GM19351 (cell line): ENCODE measurements at regions not wholly inside any gene's neighbourhood (a gene's known extent, or its start where the extent isn't known, plus 50 kb on each side); places are given as distances from the start of the nearest gene placed in this dataset.

Experiments
- ATAC-seq: cut with Tn5 transposase; IDR thresholded peaks from one replicate; pipeline ENCODE4 v1.9.1; 2021; ENCODE audit warnings: mild to moderate bottlenecking, moderate library complexity; ENCODE audit not compliant: unreplicated experiment

DNA sequence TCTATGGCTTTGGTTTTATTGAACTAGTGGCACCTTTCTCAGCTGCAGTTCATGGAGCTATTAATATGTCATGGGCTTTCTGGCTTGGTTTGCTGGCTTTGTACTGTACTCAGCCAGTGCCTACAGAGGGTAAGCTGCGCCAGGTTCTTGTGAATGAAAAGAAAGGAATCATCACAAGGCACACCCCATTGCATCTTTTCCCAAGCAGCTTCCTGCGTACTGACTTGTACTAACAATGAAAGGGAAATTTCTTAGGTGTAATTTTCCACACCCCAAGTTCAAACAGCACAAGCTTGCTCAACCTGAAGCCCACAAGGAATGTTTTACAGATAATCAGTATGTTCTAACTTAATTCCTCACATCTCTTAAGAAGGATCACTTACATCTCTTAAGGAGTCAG lies 78.0 kb upstream of the TNFSF18 start:
- no peak for ATAC-seq

- no peak for ATAC-seq
Observed at GRCh38 chr1:173127369-173128307, 76.9 kb upstream of the TNFSF18 start.

DNA sequence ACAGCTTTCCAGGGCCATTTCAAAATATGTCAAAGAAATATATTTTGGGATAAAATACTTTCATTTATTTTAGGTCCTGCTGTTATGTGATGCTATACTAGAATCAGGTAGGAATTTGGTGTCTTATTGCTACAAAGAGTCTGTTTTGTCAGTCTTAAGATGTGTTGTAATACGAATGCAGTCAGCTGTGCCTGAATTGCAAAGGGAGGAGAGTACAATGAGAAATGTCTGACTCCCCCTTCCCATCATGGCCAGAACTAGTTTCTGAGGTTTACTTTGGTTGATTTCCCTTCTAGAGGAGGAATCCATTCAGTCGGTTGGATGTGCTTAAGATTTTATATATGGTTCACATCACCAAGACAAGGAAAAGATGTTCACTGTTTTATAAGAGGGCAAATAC lies 75.7 kb upstream of the TNFSF18 start:
- no peak for ATAC-seq

GRCh38 chr1:173122958-173123852 lies 72.5 kb upstream of the TNFSF18 start:
- peak; percentile 74 for ATAC-seq

- ATAC-seq = no peak
Observed at GRCh38 chr1:173122344-173122935, 71.7 kb upstream of the TNFSF18 start.

DNA sequence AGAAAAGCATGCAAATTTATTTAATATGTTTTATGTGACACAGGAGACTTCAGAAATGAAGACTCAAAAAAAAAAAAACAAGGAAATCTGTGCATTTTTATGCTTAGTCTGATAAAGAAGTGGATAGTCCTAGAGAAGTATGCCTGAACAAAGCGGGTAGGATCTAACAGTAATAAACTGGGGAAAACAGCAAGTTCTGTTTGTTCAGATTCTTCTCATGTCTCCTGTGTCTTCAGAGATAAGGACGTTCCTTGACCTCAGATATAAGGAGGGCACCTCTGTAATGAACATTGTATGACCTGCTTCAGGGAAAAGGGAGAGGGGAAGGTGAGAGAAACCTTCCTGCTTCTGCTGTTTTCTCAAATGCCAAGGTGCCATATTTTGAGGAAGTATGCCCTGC lies 67.7 kb upstream of the TNFSF18 start:
- no peak for ATAC-seq

DNA sequence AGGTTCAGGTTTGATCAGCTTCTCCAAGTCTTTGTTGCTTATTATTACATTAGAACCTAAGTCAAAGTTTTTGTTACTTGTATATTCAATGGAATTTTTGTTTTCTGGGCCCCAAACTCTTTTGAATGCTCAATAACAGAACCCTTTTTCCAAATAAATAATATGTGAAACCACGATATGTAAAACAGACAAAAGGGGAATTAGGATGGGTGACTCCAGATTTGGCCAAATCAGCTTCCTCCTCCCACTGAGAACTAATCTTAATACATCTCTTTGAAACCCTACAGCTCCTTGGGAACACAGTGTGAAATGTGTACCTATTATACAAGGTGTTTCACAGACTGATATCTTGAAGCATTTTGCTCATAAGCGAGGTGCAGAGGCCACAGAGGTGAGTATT lies 67.0 kb upstream of the TNFSF18 start:
- no peak for ATAC-seq

- ATAC-seq = no peak
Observed at GRCh38 chr1:173117108-173117633, 66.4 kb upstream of the TNFSF18 start.

- no peak for ATAC-seq
Observed at GRCh38 chr1:173114346-173114745, 63.6 kb upstream of the TNFSF18 start.

DNA sequence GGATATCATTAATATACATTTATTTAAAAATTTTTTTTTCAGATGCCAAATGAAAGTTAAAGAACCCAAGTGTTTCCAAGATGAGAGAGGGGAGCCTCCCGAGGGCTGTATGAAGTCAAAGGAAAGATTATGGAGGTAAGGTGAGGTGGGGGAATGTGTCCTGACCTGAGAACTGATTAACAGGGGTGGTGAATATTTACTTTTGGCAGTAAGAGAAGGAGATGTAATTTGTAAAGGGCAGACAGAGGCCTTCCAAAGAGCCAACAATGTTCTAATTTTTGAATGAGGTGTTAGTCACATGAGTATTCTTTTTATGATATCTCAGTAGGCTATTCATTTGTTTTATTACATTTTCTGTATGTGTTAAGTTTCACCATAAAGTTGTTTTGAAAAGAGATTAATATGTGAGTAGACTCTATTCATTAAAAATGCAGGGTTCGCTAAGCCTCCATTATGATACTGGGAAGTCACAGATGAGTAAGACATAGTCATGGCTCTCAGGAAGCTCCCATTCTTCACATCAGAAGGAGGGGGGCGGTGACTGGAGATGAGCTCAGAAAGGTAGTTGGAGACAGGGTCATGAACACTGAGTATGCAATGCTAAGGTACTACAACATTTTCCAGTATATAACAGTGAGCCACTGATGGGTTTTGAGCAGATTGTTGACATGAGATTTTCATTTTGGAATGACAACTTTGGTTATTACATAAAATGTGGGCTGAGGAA lies 62.4 kb upstream of the TNFSF18 start:
- ATAC-seq = no peak

- ATAC-seq = peak; percentile 99
Observed at GRCh38 chr1:173112129-173112528, 61.4 kb upstream of the TNFSF18 start.

DNA sequence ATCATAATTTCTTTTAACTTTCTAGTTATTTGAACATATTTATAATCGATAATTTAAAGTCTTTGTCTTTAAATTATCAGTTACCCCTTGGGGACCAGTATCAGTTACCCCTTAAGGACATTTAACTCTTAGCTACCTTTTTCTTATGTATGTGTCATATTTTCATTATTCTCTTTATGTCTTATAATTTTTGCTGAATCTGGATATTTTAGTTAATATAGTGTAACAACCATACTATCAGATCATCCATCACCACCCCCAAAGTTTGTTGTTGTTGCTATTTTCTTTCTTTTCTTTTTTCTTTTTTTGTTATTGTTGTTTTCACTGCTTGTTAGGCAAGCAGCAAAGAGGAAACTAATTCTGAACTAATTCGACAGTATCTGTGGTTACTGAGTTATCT lies 57.0 kb upstream of the TNFSF18 start:
- no peak for ATAC-seq

GRCh38 chr1:173103006-173103405 lies 52.3 kb upstream of the TNFSF18 start:
- ATAC-seq = no peak

GRCh38 chr1:173101589-173101988 lies 50.8 kb upstream of the TNFSF18 start:
- no peak for ATAC-seq

DNA sequence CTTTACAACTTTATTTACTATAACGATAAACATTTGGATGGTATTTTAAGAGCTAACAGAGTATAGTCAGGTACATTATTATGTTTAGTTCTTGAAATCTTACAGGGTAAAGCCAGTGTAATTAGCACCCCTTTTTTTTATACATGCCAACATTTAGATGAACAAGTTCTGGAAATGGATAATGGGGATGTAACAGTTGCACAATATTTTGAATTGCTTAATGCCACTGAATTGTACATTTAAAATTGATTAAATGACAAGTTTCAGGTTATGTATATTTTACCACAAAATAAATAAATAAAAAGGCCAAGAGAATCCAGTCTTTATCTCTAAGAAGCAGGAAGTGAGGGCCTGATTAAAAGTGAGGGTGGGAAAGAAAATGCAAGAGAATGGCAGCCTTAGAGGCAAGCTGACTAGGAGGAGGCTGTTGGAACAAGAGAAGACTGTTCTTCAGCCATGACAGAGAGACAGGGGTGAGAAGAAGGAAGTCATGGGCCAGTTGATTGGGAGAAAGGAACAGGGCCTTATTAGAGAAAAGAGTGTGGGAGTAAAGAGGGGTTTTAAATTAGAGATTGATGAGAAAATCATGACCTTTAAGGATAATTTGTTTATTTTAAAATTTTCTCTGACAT lies 49.9 kb upstream of the TNFSF18 start:
- no peak for ATAC-seq
